ENCODE measurements at regions not wholly inside any gene's neighbourhood (a gene's known extent, or its start where the extent isn't known, plus 50 kb on each side); places are given as distances from the start of the nearest gene placed in this dataset.

GRCh38 chr11:109526061-109526460, 104.1 kb downstream of the C11orf87 start:
- ChIA-PET POLR2A (no interaction called here), CTCF (no interaction called here)
- no peak overlapping the region for H3K4me3 ChIP-seq (ENCODE audit: low read depth, low read length)
- H3K9me3 ChIP-seq (ENCODE audit: control insufficient read depth, insufficient read depth, low read length) = no peaks in the 10 kb centered on the region
- no peak overlapping the region for H3K27ac ChIP-seq (ENCODE audit: low read depth, low read length)
- no peak for DNase-seq (ENCODE audit: low read depth, low spot score)
- no peaks in the 10 kb centered on the region for H3K27me3 ChIP-seq (ENCODE audit: control insufficient read depth, insufficient read depth, low read length)
- no peak for TF ChIP-seq CTCF (IDR thresholded peaks at IDR 0.05; ENCODE audit: low read depth, low read length)

- CTCF ChIA-PET = no interaction called here
- POLR2A ChIA-PET = no interaction called here
- Histone ChIP-seq H3K4me3 (ENCODE audit: low read depth, low read length) (no peak overlapping the region), H3K27me3 (ENCODE audit: control insufficient read depth, insufficient read depth, low read length) (no peaks in the 10 kb centered on the region), H3K27ac (ENCODE audit: low read depth, low read length) (no peak overlapping the region), H3K9me3 (ENCODE audit: control insufficient read depth, insufficient read depth, low read length) (no peaks in the 10 kb centered on the region)
- DNase-seq (ENCODE audit: low read depth, low spot score) = no peak
- no peak for TF ChIP-seq CTCF (IDR thresholded peaks at IDR 0.05; ENCODE audit: low read depth, low read length)
These were observed 104.9 kb downstream of the C11orf87 start for GRCh38 chr11:109526931-109527330.

- H3K4me3 ChIP-seq (ENCODE audit: low read depth, low read length) = no peak overlapping the region
- no peaks in the 10 kb centered on the region for H3K9me3 ChIP-seq (ENCODE audit: control insufficient read depth, insufficient read depth, low read length)
- CTCF ChIA-PET = no interaction called here
- no peak overlapping the region for H3K27ac ChIP-seq (ENCODE audit: low read depth, low read length)
- no peak for TF ChIP-seq CTCF (IDR thresholded peaks at IDR 0.05; ENCODE audit: low read depth, low read length)
- DNase-seq (ENCODE audit: low read depth, low spot score) = no peak
- H3K27me3 ChIP-seq (ENCODE audit: control insufficient read depth, insufficient read depth, low read length) = no peaks in the 10 kb centered on the region
- POLR2A ChIA-PET = no interaction called here
These were observed 105.5 kb downstream of the C11orf87 start for GRCh38 chr11:109527496-109527895.

- ChIA-PET POLR2A (interaction anchor here (0.7 to 0.8 kb wide), 2 partner anchors 8 to 115 kb away, joined by 6 to 8 read pairs; no protein-coding TSS in a partner anchor), CTCF (interaction anchor here (1.0 kb wide), 1 partner anchor 10 kb away, joined by 3 read pairs; no protein-coding TSS in a partner anchor)
- DNase-seq (ENCODE audit: low read depth, low spot score) = peak; percentile 27
- Histone ChIP-seq H3K27me3 (ENCODE audit: control insufficient read depth, insufficient read depth, low read length) (no peaks in the 10 kb centered on the region), H3K27ac (ENCODE audit: low read depth, low read length) (peak overlapping the region; percentile 62), H3K4me3 (ENCODE audit: low read depth, low read length) (no peak overlapping the region), H3K9me3 (ENCODE audit: control insufficient read depth, insufficient read depth, low read length) (no peaks in the 10 kb centered on the region; the same call in 1 of the 2 replicates)
- no peak for TF ChIP-seq CTCF (IDR thresholded peaks at IDR 0.05; ENCODE audit: low read depth, low read length)
These were observed 125.5 kb downstream of the C11orf87 start for GRCh38 chr11:109547356-109548027.

GRCh38 chr11:109552376-109552775, 130.4 kb downstream of the C11orf87 start:
- no peak for TF ChIP-seq CTCF (IDR thresholded peaks at IDR 0.05; ENCODE audit: low read depth, low read length)
- no peak overlapping the region for H3K4me3 ChIP-seq (ENCODE audit: low read depth, low read length)
- no peak for DNase-seq (ENCODE audit: low read depth, low spot score)
- H3K27me3 ChIP-seq (ENCODE audit: control insufficient read depth, insufficient read depth, low read length) = no peaks in the 10 kb centered on the region
- ChIA-PET POLR2A (no interaction called here), CTCF (no interaction called here)
- H3K9me3 ChIP-seq (ENCODE audit: control insufficient read depth, insufficient read depth, low read length) = no peaks in the 10 kb centered on the region
- H3K27ac ChIP-seq (ENCODE audit: low read depth, low read length) = no peak overlapping the region
